OCI-LY1 (cell line): ENCODE measurements at regions not wholly inside any gene's neighbourhood (a gene's known extent, or its start where the extent isn't known, plus 50 kb on each side); places are given as distances from the start of the nearest gene placed in this dataset.

ENCODE experiments used
- H2AFZ ChIP-seq: fragments of 200-600 bp; sonication (generic), shearing (Covaris generic); 2 replicates; pipeline ENCODE4 v1.6.0; 2014; ENCODE audit warnings: antibody characterized with exemption, mild to moderate bottlenecking, low read length
- H3F3A ChIP-seq: fragments of 200-600 bp; sonication (generic), shearing (Covaris generic); 2 replicates; pipeline ENCODE4 v1.6.0; 2014; ENCODE audit warnings: mild to moderate bottlenecking, antibody characterized with exemption, low read length, moderate library complexity; ENCODE audit not compliant: insufficient read depth
- H3K27ac ChIP-seq: fragments of 200-600 bp; sonication (generic); 2 replicates; pipeline ENCODE4 v1.5.1; 2014; ENCODE audit warnings: low read length, mixed run types, mild to moderate bottlenecking, low read depth; ENCODE audit not compliant: poor library complexity, severe bottlenecking
- H3K27me3 ChIP-seq: fragments of 200-600 bp; sonication (generic); 2 replicates; pipeline ENCODE4 v1.6.0; 2014; ENCODE audit warnings: antibody characterized with exemption, mild to moderate bottlenecking, low read length, moderate library complexity; ENCODE audit not compliant: insufficient read depth
- H3K36me3 ChIP-seq: fragments of 200-600 bp; sonication (generic); 2 replicates; pipeline ENCODE4 v1.6.1; 2014; ENCODE audit warnings: mild to moderate bottlenecking, antibody characterized with exemption, low read length, moderate library complexity, mixed read lengths; ENCODE audit not compliant: insufficient read depth
- H3K4me1 ChIP-seq: fragments of 200-600 bp; sonication (generic); 2 replicates; pipeline ENCODE4 v1.5.1; 2014; ENCODE audit warnings: mild to moderate bottlenecking, low read length, moderate library complexity; ENCODE audit not compliant: insufficient read depth, severe bottlenecking
- H3K4me2 ChIP-seq: fragments of 200-600 bp; sonication (generic), shearing (Covaris generic); 2 replicates; pipeline ENCODE4 v1.6.1; 2014; ENCODE audit warnings: low read length
- H3K4me3 ChIP-seq: fragments of 200-600 bp; sonication (generic); 2 replicates; pipeline ENCODE4 v1.5.1; 2014; ENCODE audit warnings: low read length, low read depth, mild to moderate bottlenecking, mixed read lengths; ENCODE audit not compliant: poor library complexity, severe bottlenecking
- H3K79me2 ChIP-seq: fragments of 200-600 bp; shearing (Covaris generic); 2 replicates; pipeline ENCODE4 v1.6.1; 2016; ENCODE audit warnings: mixed run types, low read length, mixed read lengths; ENCODE audit not compliant: insufficient read depth
- H3K9ac ChIP-seq: fragments of 200-600 bp; sonication (generic), shearing (Covaris generic); 2 replicates; pipeline ENCODE4 v1.6.1; 2014; ENCODE audit warnings: mild to moderate bottlenecking, low read length, mixed read lengths
- H3K9me2 ChIP-seq: fragments of 200-600 bp; sonication (generic), shearing (Covaris generic); 2 replicates; pipeline ENCODE4 v1.6.1; 2014; ENCODE audit warnings: low read depth, mild to moderate bottlenecking, low read length, mixed read lengths
- H3K9me3 ChIP-seq: fragments of 200-600 bp; shearing (Covaris generic); 2 replicates; pipeline ENCODE4 v1.6.1; 2014; ENCODE audit warnings: low read length, mixed read lengths
- H4K20me1 ChIP-seq: fragments of 200-600 bp; sonication (generic), shearing (Covaris generic); 2 replicates; pipeline ENCODE4 v1.6.0; 2016; ENCODE audit warnings: mild to moderate bottlenecking, low read length; ENCODE audit not compliant: insufficient read depth
- EZH2 ChIP-seq: fragments of 200-600 bp; sonication (generic), shearing (Covaris generic); IDR thresholded peaks from 2 replicates; pipeline ENCODE4 v1.8.0; 2017; ENCODE audit warnings: borderline replicate concordance, mixed run types, mild to moderate bottlenecking, antibody characterized with exemption, low read length, moderate library complexity, mixed read lengths
- TF ChIP-seq, protein P1 (sequence below): fragments of 200-600 bp; sonication (generic), shearing (Covaris generic); IDR thresholded peaks from 2 replicates; pipeline ENCODE4 v1.5.1; 2017; ENCODE audit warnings: mild to moderate bottlenecking, antibody characterized with exemption, low read length, moderate library complexity, mixed read lengths

DNA sequence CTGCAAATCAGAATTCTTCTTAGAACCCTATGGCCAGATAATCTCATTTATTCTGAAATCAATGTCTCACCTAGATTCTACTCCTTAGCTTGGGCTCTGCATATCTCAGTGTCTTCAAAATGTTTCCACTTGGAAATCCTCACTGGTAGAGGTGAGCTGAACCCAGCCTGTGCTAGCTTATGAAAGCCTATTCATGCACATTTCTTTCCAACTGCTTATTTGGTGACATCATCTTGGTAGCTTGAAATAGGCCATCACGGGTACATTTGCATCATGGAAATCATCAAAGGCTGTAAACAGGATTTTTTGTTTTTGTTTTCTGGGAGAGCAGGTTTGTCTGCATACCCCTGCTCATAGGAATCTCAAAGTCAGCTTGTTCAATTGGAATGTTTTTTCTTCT lies 130.8 kb downstream of the KCNJ18 start:
- no peak overlapping the region for H3K4me2 ChIP-seq
- H3K27ac ChIP-seq: no peak overlapping the region
- no peaks in the 10 kb centered on the region for H3K9me3 ChIP-seq
- no peaks in the 10 kb centered on the region for H3K79me2 ChIP-seq
- no peaks in the 10 kb centered on the region; the same call in 1 of the 2 replicates for H4K20me1 ChIP-seq
- no peaks in the 10 kb centered on the region for H3K4me1 ChIP-seq
- no peaks in the 10 kb centered on the region for H3F3A ChIP-seq
- H3K9ac ChIP-seq: no peak overlapping the region
- TF ChIP-seq, protein P1, sequence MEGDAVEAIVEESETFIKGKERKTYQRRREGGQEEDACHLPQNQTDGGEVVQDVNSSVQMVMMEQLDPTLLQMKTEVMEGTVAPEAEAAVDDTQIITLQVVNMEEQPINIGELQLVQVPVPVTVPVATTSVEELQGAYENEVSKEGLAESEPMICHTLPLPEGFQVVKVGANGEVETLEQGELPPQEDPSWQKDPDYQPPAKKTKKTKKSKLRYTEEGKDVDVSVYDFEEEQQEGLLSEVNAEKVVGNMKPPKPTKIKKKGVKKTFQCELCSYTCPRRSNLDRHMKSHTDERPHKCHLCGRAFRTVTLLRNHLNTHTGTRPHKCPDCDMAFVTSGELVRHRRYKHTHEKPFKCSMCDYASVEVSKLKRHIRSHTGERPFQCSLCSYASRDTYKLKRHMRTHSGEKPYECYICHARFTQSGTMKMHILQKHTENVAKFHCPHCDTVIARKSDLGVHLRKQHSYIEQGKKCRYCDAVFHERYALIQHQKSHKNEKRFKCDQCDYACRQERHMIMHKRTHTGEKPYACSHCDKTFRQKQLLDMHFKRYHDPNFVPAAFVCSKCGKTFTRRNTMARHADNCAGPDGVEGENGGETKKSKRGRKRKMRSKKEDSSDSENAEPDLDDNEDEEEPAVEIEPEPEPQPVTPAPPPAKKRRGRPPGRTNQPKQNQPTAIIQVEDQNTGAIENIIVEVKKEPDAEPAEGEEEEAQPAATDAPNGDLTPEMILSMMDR: no peak
- no peak for TF ChIP-seq EZH2
- H3K27me3 ChIP-seq: no peaks in the 10 kb centered on the region
- H3K4me3 ChIP-seq: no peak overlapping the region
- no peaks in the 10 kb centered on the region for H3K36me3 ChIP-seq
- no peaks in the 10 kb centered on the region for H3K9me2 ChIP-seq
- H2AFZ ChIP-seq: no peak overlapping the region

DNA sequence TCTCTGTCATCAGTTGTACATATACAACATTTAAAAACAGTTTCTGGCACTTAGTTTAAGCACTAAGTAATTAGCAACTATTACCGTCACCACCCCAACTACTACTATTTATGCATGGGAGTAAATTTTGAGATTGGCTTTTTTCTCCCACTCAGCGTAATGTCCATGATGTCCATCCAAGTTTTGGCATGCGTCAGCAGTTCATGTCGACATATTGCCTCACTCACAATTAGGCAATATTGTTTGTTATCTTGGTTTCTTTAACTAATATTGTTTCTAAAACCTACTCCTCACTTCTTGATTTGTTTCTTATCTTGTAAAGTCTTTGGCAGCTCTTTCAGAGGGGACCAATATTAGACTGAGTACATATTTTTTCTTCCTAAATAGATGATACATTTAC lies 131.3 kb downstream of the KCNJ18 start:
- no peaks in the 10 kb centered on the region for H4K20me1 ChIP-seq
- no peaks in the 10 kb centered on the region for H3K27me3 ChIP-seq
- H3F3A ChIP-seq: no peaks in the 10 kb centered on the region
- H3K79me2 ChIP-seq: no peaks in the 10 kb centered on the region
- H3K36me3 ChIP-seq: no peaks in the 10 kb centered on the region
- H3K4me3 ChIP-seq: no peak overlapping the region
- no peaks in the 10 kb centered on the region for H3K4me1 ChIP-seq
- no peak overlapping the region for H2AFZ ChIP-seq
- H3K9me3 ChIP-seq: no peaks in the 10 kb centered on the region
- H3K4me2 ChIP-seq: no peak overlapping the region
- H3K9me2 ChIP-seq: no peaks in the 10 kb centered on the region
- no peak overlapping the region for H3K9ac ChIP-seq
- TF ChIP-seq, protein P1: no peak
- TF ChIP-seq EZH2: no peak
- H3K27ac ChIP-seq: no peak overlapping the region

DNA sequence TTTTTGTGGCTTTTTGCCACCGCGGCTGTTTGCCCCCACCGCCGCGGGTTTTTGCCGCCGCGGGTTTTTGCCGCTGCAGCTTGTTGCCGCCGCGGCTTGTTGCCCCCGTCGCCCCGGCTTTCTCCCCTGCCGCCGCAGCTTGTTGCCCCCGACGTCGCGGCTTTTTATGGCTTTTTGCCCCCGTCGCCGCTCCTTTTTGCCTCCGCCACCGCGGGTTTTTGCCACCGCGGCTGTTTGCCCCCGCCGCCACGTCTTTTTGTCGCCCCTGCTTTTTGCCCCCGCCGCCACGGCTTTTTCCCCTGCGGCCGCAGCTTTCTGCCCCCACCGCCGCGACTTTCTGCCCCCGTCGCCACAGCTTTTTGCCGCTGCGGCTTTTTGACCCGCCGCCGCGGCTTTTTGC lies 149.5 kb downstream of the KCNJ18 start:
- Histone ChIP-seq H3K4me1 (no peaks in the 10 kb centered on the region), H3K27me3 (no peaks in the 10 kb centered on the region), H2AFZ (no peak overlapping the region), H3F3A (no peaks in the 10 kb centered on the region), H3K4me2 (no peak overlapping the region), H3K79me2 (no peaks in the 10 kb centered on the region), H3K27ac (no peak overlapping the region), H3K9me3 (no peaks in the 10 kb centered on the region), H3K9me2 (no peaks in the 10 kb centered on the region), H3K4me3 (no peak overlapping the region), H3K36me3 (no peaks in the 10 kb centered on the region), H4K20me1 (no peaks in the 10 kb centered on the region), H3K9ac (no peak overlapping the region)
- TF ChIP-seq EZH2: no peak
- TF ChIP-seq, protein P1: no peak
